HS-27A (cell line): ENCODE measurements at regions not wholly inside any gene's neighbourhood (a gene's known extent, or its start where the extent isn't known, plus 50 kb on each side); places are given as distances from the start of the nearest gene placed in this dataset.

ENCODE experiments used
- DNase-seq: peaks from one replicate; pipeline ENCODE4 v3.0.0-alpha.2; 2012; ENCODE audit warnings: low read depth, missing footprints

DNA sequence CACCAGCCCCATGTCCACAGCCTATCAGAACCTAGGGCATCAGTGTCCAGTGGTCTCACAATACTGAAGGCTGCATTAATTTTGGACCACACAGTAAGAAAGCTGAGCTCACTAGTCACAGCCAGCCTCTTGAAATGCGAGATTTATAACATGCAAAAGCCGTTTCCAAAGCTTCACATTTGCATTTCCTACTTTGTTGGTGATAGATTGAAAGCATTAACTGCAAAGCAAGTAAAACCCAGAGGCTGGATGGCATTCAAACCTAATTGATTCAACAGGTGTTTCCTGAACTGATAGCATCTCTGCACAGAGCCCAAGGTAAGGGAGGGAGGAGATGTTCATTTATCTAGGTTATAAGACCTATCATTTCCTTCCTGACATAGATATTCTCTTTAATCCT lies 410.1 kb downstream of the OMA1 start:
- no peak for DNase-seq

- no peak for DNase-seq
These were observed 410.7 kb downstream of the OMA1 start for GRCh38 chr1:58135821-58136321.

DNA sequence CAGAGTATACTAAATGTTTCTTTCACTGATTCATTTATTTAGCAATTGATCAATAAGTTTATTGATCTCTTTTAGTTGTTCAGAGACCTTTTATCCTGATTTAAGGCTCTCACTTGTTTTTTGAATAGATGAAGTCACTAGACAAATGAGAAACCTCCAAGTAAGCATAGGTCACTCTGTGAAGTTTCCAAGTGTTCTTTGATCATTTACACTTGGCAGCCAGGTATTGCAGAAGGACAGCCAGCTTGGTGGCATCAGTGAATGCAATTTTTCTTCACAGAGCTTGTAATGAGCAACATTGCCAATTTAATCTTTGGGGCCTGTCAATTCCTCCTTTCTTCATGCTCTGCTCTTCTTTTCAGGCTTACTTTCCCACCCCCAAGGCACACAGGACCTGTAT lies 413.0 kb downstream of the OMA1 start:
- DNase-seq: no peak

DNA sequence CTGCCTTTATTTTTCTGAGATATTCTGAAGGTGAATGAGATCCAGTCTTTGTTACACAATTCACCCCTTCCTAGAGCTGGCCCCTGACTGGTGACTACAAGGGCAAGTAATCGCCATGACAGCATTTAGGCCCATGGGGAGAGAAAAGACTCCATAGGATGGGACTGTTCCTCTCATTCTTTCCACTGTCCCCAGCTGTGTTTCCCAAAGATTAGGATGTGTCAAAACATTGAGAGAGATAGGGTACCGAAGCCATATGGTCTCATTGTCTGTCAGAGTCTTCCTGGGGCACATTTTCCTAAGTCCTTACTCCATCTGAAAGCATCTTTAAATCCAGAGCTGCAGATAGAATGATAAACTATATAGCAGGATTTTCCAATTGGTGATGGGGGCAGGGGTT lies 423.5 kb downstream of the OMA1 start:
- no peak for DNase-seq

DNA sequence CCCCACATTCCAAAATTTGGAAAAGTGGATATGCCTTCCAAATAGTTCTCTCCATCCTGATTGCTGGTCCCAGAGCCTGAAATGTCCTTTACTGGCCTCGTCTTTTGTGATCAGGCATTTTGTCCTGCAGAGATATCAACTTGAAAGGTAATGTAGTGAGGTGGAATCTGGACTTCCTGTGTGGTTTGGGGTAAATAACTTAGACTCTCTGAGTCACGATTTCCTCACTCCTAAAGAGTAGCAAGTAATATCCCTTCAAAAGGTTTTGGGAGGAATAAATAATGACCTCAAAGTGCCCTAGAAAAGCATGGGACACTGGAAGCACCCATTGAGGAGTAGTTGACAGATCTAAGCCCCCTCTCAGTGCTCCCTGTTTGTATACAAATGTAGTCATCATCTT lies 426.6 kb downstream of the OMA1 start:
- DNase-seq: no peak

- DNase-seq: no peak
These were observed 430.2 kb downstream of the OMA1 start for GRCh38 chr1:58116284-58116683.

- DNase-seq: no peak
These were observed 436.8 kb downstream of the OMA1 start for GRCh38 chr1:58109646-58110200.

DNA sequence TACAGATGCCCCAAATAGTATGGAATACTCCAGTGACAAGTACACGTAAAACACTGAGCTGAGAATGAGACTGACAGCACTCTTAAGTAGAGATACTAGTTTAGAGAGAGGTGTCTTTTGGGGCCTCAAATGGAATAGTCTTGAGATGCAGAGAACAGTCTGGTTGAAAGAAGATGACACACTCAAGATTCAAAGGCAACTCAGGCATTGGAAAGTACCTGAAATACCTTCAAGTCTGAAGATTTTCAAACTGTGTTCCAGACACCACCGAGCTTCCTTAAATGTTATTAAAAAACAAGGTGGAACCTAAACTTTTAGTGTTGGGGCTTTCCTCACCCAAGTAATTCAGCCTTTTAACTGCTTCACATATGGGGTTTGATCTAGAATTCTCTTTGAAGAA lies 437.7 kb downstream of the OMA1 start:
- DNase-seq: no peak

- no peak for DNase-seq
These were observed 438.6 kb downstream of the OMA1 start for GRCh38 chr1:58107943-58108342.

DNA sequence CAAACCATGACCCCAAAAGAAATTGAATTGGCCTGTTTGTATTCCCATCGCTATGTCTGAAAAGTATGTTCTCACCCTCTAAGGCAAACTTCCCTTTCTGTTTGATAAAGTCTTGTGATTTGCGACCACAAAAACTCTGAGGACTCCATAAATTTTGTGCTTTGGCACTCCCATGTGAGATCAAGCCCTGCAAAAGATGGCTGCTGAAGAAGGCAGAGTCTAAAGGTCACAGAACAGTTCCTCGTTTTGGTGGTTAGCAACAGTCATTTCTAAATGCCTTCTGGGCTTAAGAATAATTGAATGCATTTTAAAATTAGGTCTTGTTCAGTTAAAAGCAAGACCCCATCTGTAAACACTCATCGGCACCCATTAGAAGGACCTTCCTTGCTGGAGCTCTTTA lies 441.6 kb downstream of the OMA1 start:
- DNase-seq: no peak

DNA sequence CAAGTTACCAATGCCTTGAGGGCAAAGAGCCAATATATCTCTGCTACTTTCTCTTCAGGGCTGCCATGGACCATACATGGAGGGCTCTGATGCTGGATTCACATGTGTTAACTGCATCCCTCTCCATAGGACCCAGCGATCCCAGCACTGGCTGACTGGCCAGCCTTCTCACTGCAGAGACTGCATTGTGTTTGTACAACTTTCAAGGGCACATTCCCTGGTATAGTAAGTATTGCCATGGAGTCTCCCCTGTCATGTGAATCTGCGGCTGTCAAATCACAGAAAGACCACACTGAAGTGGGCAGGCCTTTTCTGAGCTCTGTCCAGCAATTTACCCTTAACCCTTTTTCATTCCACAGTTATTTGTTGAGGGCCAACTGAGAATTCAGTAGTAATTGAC lies 449.8 kb downstream of the OMA1 start:
- DNase-seq: no peak

- no peak for DNase-seq
These were observed 451.3 kb downstream of the OMA1 start for GRCh38 chr1:58095183-58095582.

DNA sequence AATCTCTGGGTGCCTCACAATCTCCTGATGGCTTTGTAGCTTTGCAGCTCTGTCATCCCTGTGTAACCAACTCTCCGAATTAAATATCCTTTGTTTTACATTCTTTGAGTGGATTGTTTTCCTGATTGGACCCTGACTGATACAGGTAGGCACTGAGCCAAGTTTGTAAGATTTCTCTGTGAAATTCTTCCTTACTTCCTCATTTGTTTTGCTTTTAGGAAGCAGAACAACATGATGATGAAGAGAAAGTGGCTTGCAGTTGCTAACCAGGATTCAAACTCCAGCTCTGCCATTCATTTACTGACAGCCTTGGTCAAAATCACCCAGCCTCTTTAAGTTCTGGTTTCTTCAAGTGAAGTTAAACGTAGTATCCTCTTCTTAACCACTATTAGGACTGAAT lies 452.3 kb downstream of the OMA1 start:
- no peak for DNase-seq

GRCh38 chr1:58090640-58091039 lies 455.9 kb downstream of the OMA1 start:
- no peak for DNase-seq

DNA sequence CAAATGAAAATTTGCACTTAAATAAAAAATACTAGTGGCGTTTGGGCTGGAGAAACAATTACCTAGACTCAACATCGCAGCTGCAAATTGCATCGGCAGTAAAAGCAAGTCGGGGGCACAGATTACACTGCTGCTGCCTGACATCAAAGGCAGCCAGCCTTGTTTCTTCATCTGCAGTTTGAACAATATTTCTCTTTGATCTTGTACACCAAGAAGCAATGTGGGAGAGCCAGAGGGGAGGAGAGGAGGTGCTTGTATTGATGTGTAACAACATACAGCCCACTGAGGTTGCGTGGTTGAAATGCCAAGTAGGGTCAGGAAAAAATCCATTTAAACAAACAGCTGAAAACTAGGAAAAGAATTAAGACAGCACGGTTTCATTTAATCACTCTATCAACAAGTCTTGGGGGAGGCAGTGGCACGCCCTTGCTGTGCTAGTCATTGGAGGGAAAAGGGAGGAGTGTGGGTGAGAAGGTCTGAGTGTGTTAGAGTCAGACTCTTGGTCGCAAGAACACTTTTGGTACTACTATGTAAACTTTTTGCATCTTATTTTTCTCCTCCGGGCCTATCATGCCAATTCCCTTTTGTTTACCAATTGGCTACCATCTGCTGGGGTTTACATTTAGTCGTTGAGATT lies 456.5 kb downstream of the OMA1 start:
- DNase-seq: no peak

DNA sequence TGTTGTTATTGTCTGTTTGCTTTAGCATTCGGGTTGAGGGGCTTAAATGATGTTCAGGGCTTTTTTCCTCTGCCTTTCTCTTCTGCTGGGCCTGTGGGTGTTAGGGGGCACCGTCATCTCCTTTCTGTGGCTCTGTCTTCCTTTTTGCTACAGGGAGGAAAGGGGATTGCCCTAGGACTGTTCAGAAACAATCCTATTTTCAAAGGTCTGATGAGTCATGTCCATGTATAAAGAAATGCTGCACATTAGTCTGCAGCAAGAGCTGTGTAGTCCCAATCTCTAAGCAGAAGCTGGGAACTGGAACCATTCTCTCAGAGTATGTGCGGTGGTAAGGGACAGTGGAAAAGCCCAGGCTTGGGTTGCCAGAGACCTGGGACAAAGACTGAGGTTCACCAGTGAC lies 462.3 kb downstream of the OMA1 start:
- DNase-seq: no peak

DNA sequence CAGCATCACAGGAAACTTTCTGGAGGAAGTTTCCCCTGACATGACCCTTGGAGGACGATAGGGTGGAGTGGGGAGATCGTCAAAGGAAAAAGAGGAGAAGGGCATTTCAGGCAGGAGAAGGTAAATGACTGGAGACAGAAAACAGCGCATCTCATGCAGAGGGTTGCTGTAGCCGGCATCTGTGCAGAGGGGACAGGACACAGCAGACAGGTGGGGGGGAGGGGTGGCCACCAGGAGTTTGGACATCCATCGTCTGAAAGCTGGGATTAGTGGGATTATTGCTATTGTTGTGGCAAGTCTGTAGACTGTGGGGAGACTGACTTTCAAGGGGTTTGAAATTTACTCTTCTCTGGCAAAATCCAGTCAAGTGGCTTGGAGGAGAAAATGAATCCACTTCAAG lies 463.9 kb downstream of the OMA1 start:
- DNase-seq: no peak

GRCh38 chr1:58076258-58076657 lies 470.3 kb downstream of the OMA1 start:
- DNase-seq: no peak

GRCh38 chr1:58075188-58075578 lies 471.3 kb downstream of the OMA1 start:
- DNase-seq: no peak

DNA sequence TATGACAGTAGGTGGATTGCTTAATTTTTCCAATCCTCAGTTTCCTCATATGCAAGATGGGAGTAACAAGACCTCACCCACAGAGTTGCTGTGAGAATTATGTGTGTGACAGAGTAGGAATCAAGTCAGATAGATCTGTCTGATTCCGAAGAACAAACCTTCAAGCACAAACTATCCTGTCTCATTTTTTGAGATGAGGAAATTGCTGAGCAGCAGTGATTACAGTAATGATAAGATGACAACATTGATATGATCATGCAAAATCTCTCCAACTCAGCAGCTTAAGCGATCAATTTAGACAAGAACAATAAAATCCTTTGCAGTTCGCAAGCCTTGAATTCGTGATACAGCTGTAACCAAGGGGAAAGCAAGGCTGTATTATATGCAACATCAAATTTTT lies 474.1 kb downstream of the OMA1 start:
- no peak for DNase-seq

DNA sequence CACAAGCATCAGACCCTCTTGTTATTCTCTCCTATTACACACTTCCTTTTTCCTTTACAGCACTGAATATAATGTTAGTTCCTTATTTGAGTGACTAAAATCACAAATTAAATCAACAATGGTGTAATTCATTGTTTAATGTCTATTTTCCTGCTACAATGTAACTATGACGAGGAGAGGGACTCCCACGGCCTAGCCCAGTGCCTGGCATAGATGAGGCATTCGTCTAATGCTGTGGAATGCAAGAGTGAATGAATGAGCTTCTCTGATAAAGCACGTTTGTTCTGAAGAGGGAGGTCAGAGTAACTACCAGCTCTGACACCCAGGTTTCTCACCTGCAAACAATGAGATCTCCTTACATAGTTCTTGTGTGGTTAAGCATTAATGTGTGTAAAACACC lies 479.4 kb downstream of the OMA1 start:
- no peak for DNase-seq

DNA sequence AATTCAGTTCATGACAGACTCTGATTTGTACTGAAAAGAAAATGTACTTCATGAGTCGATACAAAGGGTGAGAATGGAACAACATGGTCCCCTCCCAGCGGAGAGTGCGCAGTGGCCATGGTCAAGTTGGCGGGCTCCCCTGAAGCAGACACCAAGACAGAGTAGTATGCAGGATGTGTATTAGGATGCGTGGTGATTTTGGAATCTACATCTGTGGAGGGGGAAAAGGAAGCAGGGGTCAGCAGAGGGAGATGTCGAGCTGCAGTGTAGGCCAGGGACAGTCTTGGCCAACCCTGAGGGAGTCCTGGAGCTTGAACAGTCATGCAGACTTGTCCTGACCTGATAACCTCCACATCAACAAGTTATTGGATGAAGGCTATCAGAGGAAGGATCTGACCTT lies 481.0 kb downstream of the OMA1 start:
- no peak for DNase-seq

- DNase-seq: no peak
These were observed 482.4 kb downstream of the OMA1 start for GRCh38 chr1:58064166-58064565.

DNA sequence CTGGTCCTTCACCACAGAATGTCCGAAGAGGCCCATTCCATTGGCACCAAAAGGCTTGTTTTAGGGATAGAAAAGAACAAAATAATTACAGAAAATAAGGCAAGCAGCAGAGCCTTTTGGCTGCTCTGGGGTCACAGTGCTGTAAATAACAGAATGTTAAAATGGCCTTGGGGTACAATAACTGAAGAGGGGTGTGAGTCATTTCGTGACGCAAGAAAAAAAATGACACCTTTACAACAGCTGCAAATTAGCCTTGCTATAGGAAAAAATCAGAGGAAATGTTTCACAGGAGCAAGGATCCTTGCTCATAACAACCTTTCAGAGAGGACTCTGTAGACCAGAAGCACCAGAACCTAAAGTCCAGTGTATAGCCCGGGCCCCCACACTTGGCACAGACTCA lies 483.4 kb downstream of the OMA1 start:
- no peak for DNase-seq
